GM21717 (cell line): ENCODE measurements at regions not wholly inside any gene's neighbourhood (a gene's known extent, or its start where the extent isn't known, plus 50 kb on each side); places are given as distances from the start of the nearest gene placed in this dataset.

Experiments used
- ATAC-seq: cut with Tn5 transposase; IDR thresholded peaks from one replicate; pipeline ENCODE4 v1.9.1; 2021; ENCODE audit warnings: mild to moderate bottlenecking, moderate library complexity; ENCODE audit not compliant: unreplicated experiment

DNA sequence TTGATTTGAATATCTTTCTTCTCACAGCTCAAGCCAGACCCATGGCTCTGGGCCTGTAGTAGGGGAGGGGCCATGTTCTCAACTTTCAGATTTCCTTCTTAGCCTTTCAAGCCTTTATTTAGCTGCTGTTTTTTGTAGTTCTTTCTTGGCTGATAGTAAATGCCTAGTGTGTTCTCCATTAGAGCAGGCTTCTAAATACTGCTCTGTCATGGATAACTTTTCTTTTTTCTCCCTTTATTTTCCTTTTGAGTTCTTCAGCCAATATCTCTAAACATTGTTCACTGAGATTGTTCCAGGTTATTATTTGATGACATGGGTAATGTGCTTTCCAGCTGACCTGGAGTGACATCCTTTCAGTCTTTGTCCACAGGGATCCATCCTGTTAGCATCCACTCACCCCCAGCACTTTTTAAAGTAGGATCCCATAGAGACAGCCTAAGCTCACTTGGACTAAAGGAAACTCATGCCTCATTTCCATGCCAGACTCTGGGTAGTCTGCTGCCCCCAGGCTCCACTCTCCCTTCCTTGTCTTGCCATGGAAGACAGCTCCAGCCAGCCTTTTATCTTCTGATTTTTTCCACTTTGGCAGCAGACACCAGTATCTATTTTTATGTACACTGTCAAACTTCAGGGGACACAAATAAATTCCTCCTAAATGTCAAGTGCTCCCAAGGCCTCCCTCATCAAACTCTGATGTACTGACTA lies 645.6 kb downstream of the RNF144B start:
- no peak for ATAC-seq

DNA sequence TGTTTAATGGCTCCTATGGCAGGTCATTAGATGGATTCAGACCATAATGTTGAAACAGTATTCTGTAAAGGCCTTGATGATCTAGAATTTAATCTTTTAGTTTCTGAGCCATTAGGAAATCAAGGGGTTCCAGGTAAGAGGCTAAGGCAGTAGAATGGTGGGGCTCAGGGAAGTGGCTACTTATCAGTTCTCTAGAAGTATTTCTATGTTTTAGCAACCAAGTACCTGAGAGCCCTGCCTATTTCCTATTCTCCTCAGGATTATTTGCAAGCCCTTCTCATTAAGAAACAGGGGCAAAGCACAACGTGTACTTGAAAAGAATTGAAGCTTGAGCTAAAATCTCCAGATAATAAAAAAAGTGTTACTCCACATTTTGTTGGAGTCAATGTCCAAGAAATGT lies 646.5 kb downstream of the RNF144B start:
- ATAC-seq = no peak

GRCh38 chr6:19034986-19035385 lies 647.8 kb downstream of the RNF144B start:
- ATAC-seq = no peak

DNA sequence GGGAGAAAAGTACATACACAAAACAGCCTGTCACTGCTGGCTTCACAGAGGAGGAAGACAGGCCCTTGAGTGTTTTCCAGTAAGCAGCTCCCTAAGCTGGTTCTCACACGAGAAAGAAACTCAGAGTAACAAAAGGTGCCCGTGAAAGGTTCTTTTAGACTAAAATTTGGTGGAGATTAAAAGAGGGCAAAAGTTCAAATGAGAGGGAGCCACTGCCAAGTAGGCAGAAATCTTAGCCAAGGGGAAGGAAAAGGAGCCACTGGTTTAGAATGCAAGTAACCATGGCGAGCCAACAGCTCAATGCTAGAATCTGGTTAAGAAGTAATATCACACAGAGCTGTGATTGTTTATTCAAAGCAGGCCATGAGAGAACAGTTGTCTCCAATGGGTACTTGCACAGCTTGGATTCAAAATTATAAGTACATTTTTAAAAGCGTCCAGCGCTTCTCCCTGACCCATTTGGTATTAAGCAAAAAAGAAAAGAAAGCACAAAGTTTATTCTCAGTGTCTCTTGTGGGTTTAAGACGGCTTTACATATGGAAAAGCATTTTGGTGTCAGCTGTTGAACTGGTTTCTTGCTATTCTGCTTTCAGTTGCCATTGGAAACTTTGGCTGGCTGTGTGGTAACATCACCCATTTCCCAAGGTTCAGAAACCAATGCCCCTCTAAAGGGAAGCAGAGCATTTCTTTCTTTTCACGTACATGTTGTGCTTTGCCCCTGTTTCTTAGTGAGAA lies 648.5 kb downstream of the RNF144B start:
- no peak for ATAC-seq

GRCh38 chr6:19036196-19036555 lies 649.0 kb downstream of the RNF144B start:
- no peak for ATAC-seq

- ATAC-seq = no peak
Measured at GRCh38 chr6:19037607-19038006, 650.5 kb downstream of the RNF144B start.

DNA sequence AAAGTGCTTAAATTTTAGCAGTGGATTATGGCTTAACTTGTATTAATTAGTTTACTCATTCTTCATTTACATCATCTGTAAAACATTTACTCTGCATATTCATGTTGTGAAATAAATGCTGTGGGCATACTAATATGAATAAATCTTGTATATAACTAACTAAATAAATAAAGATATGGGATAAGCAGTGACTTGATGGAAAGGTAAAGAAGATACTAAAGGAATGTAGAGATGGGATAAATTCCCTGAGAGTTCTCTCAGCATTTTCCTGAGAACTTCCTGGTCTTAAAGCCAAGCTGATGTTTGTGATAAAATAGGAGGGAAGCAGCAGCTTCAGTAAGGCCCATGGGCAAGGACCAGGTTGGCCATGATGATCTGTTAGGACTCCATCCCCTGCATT lies 652.1 kb downstream of the RNF144B start:
- ATAC-seq = no peak

- no peak for ATAC-seq
Measured at GRCh38 chr6:19041906-19042305, 654.8 kb downstream of the RNF144B start.

DNA sequence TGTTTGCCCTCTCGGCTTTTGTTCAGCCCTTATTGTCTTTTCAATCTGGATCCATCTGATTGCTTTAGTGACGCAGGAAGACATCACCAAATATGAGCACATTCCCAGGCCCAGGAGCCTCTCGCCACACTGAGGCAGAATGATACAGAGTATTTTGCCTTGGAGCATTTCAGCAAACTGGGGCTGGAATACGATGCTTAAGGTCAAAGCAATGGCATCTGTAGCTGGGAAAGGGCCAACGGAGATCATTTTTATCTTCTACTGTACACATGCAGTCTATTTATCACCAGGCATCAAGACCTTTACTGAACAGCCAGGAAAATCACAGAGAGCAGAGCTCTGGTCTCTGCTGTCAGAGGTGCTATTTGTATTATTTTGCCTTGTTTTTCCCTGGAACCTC lies 655.3 kb downstream of the RNF144B start:
- ATAC-seq = no peak

- ATAC-seq = no peak
Measured at GRCh38 chr6:19050765-19051164, 663.6 kb downstream of the RNF144B start.

DNA sequence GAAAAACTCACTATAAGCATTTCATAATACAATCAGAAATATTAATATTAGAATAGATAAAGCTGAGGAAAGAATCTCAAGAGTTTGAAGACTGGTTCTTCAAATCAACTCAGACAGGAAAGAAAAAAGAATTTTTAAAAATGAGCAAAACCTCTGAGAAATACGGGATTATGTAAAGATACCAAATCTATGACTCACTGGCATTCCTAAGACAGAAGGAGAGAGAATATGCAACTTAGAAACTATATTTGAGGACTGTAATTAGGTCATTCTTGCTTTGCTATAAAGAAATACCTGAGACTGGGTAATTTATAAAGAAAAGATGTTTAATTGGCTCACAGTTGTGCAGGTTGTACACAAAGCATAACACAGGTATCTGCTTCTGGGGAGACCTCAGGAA lies 665.1 kb downstream of the RNF144B start:
- no peak for ATAC-seq

DNA sequence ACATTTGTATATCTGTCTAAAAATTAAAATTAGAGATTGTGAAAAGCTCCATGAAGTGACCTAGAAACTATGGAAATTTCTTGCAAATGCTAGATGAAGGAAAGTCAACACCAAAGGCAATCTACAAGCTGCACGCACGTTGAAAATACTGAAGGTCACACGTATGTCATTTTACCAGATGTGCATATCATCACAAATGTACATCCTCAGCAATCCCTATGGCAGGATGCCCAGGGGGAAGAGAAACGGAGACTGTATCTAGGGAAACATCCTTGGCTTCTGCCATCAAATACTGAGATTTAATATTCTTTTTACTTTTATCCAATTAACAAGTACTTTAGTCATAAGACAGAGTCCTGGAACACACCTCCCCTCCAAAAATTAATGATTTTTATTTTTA lies 672.0 kb downstream of the RNF144B start:
- no peak for ATAC-seq

DNA sequence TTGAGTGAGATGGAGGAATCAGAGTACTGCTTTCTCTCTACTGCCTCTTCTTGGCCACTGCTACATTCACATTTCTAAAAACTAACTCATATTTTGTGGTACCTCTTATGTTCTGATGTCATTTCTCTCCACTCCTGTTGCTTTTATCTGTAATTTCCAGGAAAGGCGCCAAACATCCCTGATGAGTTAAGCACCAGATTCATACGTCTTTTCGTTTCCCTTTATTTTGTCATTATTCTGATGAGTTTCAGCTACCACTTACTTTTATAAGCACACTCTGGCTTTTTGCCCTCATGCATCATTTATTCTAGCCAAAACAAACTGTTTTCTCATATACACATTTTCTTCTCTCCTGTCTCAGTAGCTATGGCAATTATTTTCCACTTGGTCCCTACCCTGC lies 680.0 kb downstream of the RNF144B start:
- no peak for ATAC-seq

DNA sequence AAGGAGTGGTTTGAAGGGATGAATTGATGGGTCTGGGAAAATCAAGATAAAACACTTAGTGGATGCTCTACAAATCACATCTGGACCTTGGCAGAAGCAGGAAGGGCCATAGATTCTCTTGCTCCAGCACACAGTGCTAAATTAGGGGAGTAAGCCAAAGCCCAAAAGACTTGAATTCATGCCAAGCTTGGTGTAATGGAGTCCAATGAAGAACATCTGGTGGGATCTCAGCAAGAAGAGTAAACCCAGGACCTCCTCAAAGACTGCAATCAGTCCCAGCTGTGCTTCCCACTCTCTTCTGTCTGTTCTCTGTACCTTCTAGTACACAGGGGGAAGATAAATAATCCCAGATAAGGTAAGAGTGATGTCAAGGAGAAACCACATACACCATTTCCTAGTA lies 683.4 kb downstream of the RNF144B start:
- ATAC-seq = no peak

DNA sequence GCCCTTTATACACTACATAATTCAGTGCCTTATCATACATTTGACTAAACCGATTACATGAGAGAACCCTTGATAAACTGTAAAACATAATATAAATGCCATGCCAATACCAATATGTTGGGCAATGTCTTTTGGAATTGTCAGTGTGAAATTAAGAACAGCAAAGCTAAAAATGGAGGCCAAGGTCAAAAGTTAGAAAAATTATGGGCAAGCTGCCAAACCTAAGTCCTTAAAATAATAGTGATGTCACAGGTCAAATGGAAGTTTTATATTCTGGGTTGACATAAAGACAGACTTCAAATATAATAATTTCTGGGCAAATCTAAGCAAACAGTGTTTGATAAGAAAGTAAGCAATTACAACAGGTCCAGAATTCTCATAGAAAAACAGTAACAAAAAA lies 696.7 kb downstream of the RNF144B start:
- no peak for ATAC-seq

- ATAC-seq = no peak
Measured at GRCh38 chr6:19086480-19086879, 699.3 kb downstream of the RNF144B start.

GRCh38 chr6:19087296-19087695 lies 700.1 kb downstream of the RNF144B start:
- ATAC-seq = no peak

DNA sequence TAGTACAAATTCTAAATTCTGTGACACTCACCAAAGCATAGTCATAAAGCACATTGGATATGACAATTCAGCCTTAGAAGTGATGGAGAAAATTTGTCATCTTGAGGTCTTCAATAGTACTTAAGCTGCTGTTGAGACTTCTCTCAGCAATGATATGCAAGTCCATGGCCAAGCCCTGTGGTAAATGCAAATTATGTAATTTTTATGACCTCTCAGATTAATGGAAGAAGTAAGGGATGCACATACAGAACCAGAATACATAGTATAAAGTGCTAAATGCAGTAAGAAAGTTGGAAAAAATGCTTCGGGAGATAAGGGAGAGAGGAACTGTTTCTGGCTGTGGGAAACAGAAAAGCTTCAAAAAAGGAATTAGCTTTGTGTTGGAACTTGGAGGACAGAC lies 700.7 kb downstream of the RNF144B start:
- ATAC-seq = no peak

DNA sequence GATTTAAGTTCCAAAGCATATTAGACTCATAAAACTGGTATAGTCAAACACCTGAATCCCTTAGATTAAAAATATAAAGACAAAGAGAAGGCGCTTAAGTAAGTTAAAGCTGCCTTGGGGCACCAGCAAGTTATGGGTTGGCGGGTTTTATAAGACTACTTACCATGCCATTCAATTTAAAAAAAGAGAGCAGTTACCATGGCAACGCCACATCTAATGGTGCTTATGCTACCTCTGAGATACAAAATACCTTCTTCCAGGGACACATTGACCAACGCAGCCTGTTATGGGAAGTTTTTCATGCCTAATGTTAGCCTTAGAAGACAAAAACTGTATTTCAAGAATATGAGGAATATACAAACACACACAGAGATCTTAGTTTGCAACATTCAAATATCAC lies 713.6 kb downstream of the RNF144B start:
- ATAC-seq = no peak

DNA sequence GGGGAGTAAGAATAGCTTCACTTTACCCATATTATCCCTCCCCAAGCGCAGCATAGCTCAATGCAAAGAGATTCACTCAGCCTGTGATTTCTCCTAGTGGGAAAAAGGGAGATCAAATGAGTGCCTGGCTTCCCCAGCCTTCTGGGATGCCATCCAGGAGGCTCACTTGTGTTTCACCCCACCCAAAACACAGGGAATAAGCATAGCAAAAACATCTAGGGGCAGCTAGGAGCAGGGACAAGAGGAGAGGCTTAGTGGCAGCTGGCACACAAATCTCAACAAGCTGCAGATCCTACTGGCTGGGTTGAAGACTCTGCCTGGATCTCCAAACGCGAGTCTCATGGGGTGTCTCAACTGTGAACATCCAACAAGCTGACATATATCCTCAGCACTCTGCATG lies 715.8 kb downstream of the RNF144B start:
- ATAC-seq = no peak

DNA sequence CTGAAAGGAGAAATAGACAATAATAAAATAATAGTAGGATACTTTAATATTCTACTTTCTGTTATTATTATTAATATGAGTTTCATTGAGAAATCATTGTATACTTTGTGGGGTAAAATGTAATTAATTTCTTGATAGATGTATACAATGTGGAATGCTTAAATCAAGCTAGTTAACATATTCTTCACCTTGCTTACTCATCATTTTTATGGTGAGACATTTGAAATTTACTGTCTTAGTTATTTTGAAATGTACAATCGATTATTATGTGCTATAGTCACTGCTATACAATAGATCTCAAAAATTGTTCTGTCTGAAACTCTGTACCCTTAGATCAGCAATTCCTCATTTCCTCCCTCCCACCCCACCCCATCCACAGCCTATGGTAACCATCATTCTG lies 720.3 kb downstream of the RNF144B start:
- no peak for ATAC-seq

DNA sequence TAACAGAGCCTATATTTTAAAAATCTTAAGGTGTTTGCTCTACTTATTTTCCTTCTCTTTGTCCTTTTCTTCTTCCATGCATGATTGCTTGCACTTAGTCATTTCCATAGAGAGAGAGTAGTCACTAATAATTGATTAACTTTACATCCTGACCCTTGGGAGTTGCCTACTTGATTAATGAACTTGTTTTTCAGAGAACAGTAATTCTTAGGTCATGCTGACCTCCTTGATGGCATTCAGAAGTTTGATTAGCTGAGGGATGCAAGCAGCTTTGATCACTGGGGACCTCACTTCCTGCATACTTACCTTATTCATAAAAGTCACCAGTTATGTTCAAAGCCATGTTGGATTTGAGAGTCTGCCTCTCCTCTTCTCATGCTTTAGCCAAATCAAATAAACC lies 715.6 kb upstream of the ID4 start:
- no peak for ATAC-seq

GRCh38 chr6:19127081-19127480 lies 710.1 kb upstream of the ID4 start:
- ATAC-seq = no peak
